ENCODE measurements at regions not wholly inside any gene's neighbourhood (a gene's known extent, or its start where the extent isn't known, plus 50 kb on each side); places are given as distances from the start of the nearest gene placed in this dataset.

- Histone ChIP-seq H3K36me3 (no peaks in the 10 kb centered on the region), H3K4me3 (no peak overlapping the region), H3K9me3 (ENCODE audit: low read depth) (no peaks in the 10 kb centered on the region), H3K27me3 (no peaks in the 10 kb centered on the region), H3K4me1 (ENCODE audit: low read depth) (no peaks in the 10 kb centered on the region), H3K27ac (no peak overlapping the region)
- TF ChIP-seq CTCF (IDR thresholded peaks at IDR 0.05; ENCODE audit: low read depth, low read length): no peak
- no peak for DNase-seq (ENCODE audit: low read depth in 1 of 2, low spot score in 1 of 2)
Observed at GRCh38 chr7:17085186-17085585, 203.4 kb upstream of the AGR3 start.

GRCh38 chr7:17086403-17086802 lies 204.6 kb upstream of the AGR3 start:
- no peaks in the 10 kb centered on the region for H3K36me3 ChIP-seq
- no peak overlapping the region for H3K27ac ChIP-seq
- no peak overlapping the region for H3K4me3 ChIP-seq
- H3K4me1 ChIP-seq (ENCODE audit: low read depth): no peaks in the 10 kb centered on the region
- H3K9me3 ChIP-seq (ENCODE audit: low read depth): no peaks in the 10 kb centered on the region
- DNase-seq (ENCODE audit: low read depth in 1 of 2, low spot score in 1 of 2): no peak
- no peaks in the 10 kb centered on the region for H3K27me3 ChIP-seq
- no peak for TF ChIP-seq CTCF (IDR thresholded peaks at IDR 0.05; ENCODE audit: low read depth, low read length)

- Histone ChIP-seq H3K27me3 (no peaks in the 10 kb centered on the region), H3K27ac (no peak overlapping the region), H3K4me3 (no peak overlapping the region), H3K36me3 (no peaks in the 10 kb centered on the region), H3K9me3 (ENCODE audit: low read depth) (no peaks in the 10 kb centered on the region), H3K4me1 (ENCODE audit: low read depth) (no peaks in the 10 kb centered on the region)
- TF ChIP-seq CTCF (IDR thresholded peaks at IDR 0.05; ENCODE audit: low read depth, low read length): no peak
- DNase-seq (ENCODE audit: low read depth in 1 of 2, low spot score in 1 of 2): peak in 1 of 2 donors; percentile 46
Observed at GRCh38 chr7:17090751-17091150, 207.7 kb upstream of the AHR start.

- DNase-seq (ENCODE audit: low read depth in 1 of 2, low spot score in 1 of 2): no peak
- Histone ChIP-seq H3K27ac (no peak overlapping the region), H3K9me3 (ENCODE audit: low read depth) (no peaks in the 10 kb centered on the region), H3K4me3 (no peak overlapping the region), H3K27me3 (no peaks in the 10 kb centered on the region), H3K36me3 (no peaks in the 10 kb centered on the region), H3K4me1 (ENCODE audit: low read depth) (no peaks in the 10 kb centered on the region)
- no peak for TF ChIP-seq CTCF (IDR thresholded peaks at IDR 0.05; ENCODE audit: low read depth, low read length)
Observed at GRCh38 chr7:17093461-17093860, 205.0 kb upstream of the AHR start.

GRCh38 chr7:17094963-17095574 lies 203.4 kb upstream of the AHR start:
- Histone ChIP-seq H3K36me3 (no peaks in the 10 kb centered on the region), H3K4me1 (ENCODE audit: low read depth) (no peaks in the 10 kb centered on the region), H3K9me3 (ENCODE audit: low read depth) (no peaks in the 10 kb centered on the region), H3K4me3 (no peak overlapping the region), H3K27me3 (no peaks in the 10 kb centered on the region), H3K27ac (no peak overlapping the region)
- DNase-seq (ENCODE audit: low read depth in 1 of 2, low spot score in 1 of 2): peak in 1 of 2 donors; percentile 30
- no peak for TF ChIP-seq CTCF (IDR thresholded peaks at IDR 0.05; ENCODE audit: low read depth, low read length)

All from cardiac muscle cell (in vitro differentiated cells and primary cell).